Right lobe of liver (tissue), 6 donors: ENCODE measurements at regions not wholly inside any gene's neighbourhood (a gene's known extent, or its start where the extent isn't known, plus 50 kb on each side); places are given as distances from the start of the nearest gene placed in this dataset.

Source experiments
- ATAC-seq, 4 donors: fragments of 200-7000 bp; cut with Tn5 transposase; one replicate each; pipeline ENCODE4 v1.9.1; 2020; ENCODE audit warnings: mild to moderate bottlenecking in 4 of 4, moderate library complexity in 4 of 4
- DNase-seq, 3 donors: peaks; one replicate each; pipeline ENCODE4 v3.0.0-alpha.2; 2020
- H3K27ac ChIP-seq, 3 donors: fragments of 200-600 bp; one replicate each; pipeline ENCODE4 v1.8.0; 2022
- H3K27me3 ChIP-seq, 2 donors: fragments of 200-600 bp; one replicate each; pipeline ENCODE4 v1.8.0; 2022
- H3K36me3 ChIP-seq, 4 donors: fragments of 200-600 bp; sonication (generic) in 1 of 4; one replicate each; pipeline versions ENCODE4 v1.5.1 to v1.8.0; 2017 to 2022; ENCODE audit warnings: control low read depth in 1 of 4
- H3K4me1 ChIP-seq, 4 donors: fragments of 200-600 bp; sonication (generic) in 1 of 4; one replicate each; pipeline versions ENCODE4 v1.5.1 to v1.8.0; 2017 to 2022; ENCODE audit warnings: control low read depth in 1 of 4
- H3K4me3 ChIP-seq, 3 donors: fragments of 200-600 bp; one replicate each; pipeline ENCODE4 v1.8.0; 2022
- H3K9me3 ChIP-seq, 4 donors: fragments of 200-600 bp; sonication (generic) in 1 of 4; one replicate each; pipeline versions ENCODE4 v1.5.1 to v1.8.0; 2017 to 2022; ENCODE audit warnings: control low read depth in 1 of 4
- POLR2A ChIP-seq: fragments of 450-650 bp; IDR thresholded peaks from one replicate; pipeline ENCODE4 v1.6.1; 2017; ENCODE audit warnings: antibody characterized with exemption, mild to moderate bottlenecking
- WGBS: methylation state at CpG from one replicate; pipeline ENCODE4 v1.1.6; 2018; ENCODE audit warnings: low coverage, low lambda C conversion rate; ENCODE audit not compliant: insufficient coverage; ENCODE audit errors: missing lambda C conversion rate; 5-methylcytosine and 5-hydroxymethylcytosine counted together
- intact Hi-C, 2 donors: fragments of 100-400 bp; cut with DNase I; formaldehyde crosslinking; loops; one replicate each; pipeline versions ENCODE4 v1.11.2 to v1.14.1; 2022
- TF ChIP-seq, protein P1 (sequence below), 4 donors: fragments of 200-600 bp in 3 of 4; fragments of 450-650 bp in 1 of 4; IDR thresholded peaks; one replicate each; pipeline versions ENCODE4 v1.5.1 to v1.8.0; 2016 to 2022; ENCODE audit warnings: antibody characterized with exemption in 4 of 4, mild to moderate bottlenecking in 2 of 4
- donor health status: DM: no; HTN: yes; CAD: no.
- donor health status: DM: no; HTN: no; CAD: no.
- donor health status: DM: no; HTN: no; CAD: no.
- donor health status: DM: no; HTN: yes; CAD: no.
- donor health status: DM: no; HTN: yes; CAD: no.

DNA sequence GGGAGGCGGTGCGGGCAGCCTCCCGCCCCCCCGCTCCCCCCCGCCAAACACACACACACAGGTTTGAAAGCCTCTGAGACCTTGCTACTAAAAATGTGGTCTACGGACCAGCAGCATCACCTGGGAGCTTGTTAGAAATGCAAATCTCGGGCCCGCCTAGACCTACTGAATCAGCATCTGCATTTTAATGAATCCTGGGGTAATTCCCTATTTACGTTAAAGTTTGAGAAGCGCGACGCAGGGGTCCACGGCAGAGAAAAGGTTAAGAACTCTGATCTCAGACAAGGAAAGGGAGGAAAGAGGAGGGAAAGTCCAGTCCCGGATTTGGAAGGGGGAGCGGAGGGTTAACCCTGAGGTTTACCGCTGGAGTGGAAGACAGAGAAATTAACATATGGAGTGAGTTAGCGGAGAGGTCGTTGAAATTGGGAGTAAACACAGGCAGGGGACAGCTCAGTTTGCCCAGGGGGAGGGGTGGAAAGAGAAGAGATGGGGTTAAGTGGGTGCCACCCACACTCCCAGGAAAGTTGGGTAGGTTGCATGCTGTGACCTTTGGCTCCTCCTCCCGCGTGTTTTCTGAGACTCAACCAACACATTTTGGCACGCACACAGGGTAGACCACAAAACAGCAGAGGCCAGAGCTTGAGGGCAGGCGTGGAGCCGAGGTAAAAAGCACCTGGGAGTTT lies 483.6 kb downstream of the BCOR start:
- H3K27me3 ChIP-seq: no peaks in the 10 kb centered on the region
- H3K9me3 ChIP-seq: no peaks in the 10 kb centered on the region
- no peak for TF ChIP-seq POLR2A
- TF ChIP-seq, protein P1, sequence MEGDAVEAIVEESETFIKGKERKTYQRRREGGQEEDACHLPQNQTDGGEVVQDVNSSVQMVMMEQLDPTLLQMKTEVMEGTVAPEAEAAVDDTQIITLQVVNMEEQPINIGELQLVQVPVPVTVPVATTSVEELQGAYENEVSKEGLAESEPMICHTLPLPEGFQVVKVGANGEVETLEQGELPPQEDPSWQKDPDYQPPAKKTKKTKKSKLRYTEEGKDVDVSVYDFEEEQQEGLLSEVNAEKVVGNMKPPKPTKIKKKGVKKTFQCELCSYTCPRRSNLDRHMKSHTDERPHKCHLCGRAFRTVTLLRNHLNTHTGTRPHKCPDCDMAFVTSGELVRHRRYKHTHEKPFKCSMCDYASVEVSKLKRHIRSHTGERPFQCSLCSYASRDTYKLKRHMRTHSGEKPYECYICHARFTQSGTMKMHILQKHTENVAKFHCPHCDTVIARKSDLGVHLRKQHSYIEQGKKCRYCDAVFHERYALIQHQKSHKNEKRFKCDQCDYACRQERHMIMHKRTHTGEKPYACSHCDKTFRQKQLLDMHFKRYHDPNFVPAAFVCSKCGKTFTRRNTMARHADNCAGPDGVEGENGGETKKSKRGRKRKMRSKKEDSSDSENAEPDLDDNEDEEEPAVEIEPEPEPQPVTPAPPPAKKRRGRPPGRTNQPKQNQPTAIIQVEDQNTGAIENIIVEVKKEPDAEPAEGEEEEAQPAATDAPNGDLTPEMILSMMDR (IDR thresholded peaks at IDR 0.05): no peak
- H3K36me3 ChIP-seq: no peaks in the 10 kb centered on the region
- no peak overlapping the region for H3K27ac ChIP-seq
- DNase-seq (peak in 1 of 3 donors; percentile 36), ATAC-seq (peak; percentile 58 to 78 (median 70))
- WGBS: 15% methylated on average over 21 of the region's 23 CpGs
- no peaks in the 10 kb centered on the region for H3K4me1 ChIP-seq
- intact Hi-C loops: no loop called here
- peak overlapping the region in 2 of 3 donors; percentile 18 to 19 for H3K4me3 ChIP-seq

DNA sequence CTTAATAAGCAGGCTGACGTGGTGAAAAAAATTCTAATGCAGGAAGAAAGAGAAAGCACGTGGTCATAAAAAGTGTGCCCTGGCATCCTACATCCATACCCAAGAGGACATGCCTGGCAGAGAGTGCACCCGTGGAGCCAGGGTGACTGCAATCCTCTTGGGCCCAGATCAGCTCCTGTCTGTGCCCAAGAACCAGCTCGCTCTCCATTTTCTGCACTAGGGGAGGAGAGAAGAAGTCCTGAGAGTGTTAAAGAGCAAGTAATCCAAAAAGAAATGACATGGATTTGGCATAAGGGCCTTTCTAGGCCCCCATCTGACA lies 483.1 kb downstream of the BCOR start:
- peak in 3 of 4 donors; percentile 45 to 50 (median 47) for ATAC-seq
- no peak for DNase-seq
- intact Hi-C loops: no loop called here
- 56% methylated on average over 3 of the region's 4 CpGs for WGBS
- TF ChIP-seq, protein P1 (IDR thresholded peaks at IDR 0.05): no peak
- TF ChIP-seq POLR2A: no peak
- no peaks in the 10 kb centered on the region for H3K4me1 ChIP-seq
- no peak overlapping the region for H3K27ac ChIP-seq
- no peaks in the 10 kb centered on the region for H3K36me3 ChIP-seq
- H3K9me3 ChIP-seq: no peaks in the 10 kb centered on the region
- H3K4me3 ChIP-seq: no peak overlapping the region
- no peaks in the 10 kb centered on the region for H3K27me3 ChIP-seq

DNA sequence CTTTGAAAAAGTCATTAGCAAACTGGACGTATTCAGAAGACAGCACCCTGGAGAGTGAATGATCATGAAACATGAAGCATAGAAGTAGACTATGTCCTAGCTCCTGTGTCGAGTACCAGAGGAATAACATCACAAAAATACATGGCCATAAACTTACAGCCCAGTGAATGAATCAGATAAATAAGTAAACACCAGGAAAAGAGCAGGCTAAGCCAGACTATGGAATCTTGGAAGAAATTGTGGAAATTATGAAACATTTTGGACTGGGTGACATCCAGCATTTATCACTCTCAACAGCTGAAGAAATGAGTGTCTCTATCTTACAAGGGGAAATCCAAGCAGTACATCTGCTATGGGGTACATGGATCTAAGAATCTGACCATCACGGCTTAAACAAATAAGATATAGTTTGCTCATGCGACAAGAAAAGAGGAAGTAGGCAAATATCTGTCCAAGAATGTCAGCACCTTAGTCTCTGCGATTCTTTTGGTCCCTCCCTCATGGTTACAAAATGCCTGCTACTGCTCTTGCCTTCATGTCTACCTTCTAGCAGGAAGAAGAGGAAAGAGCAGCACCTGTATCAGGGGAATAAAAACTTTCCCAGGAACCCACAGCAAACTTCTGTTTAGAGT lies 481.5 kb downstream of the BCOR start:
- Histone ChIP-seq H3K9me3 (no peaks in the 10 kb centered on the region), H3K4me1 (no peaks in the 10 kb centered on the region), H3K4me3 (no peak overlapping the region), H3K27me3 (no peaks in the 10 kb centered on the region), H3K27ac (no peak overlapping the region), H3K36me3 (no peaks in the 10 kb centered on the region)
- ATAC-seq: no peak
- 43% methylated on average over 5 of the region's 5 CpGs for WGBS
- TF ChIP-seq, protein P1 (IDR thresholded peaks at IDR 0.05): no peak
- no peak for TF ChIP-seq POLR2A
- intact Hi-C loops: no loop called here
- no peak for DNase-seq

DNA sequence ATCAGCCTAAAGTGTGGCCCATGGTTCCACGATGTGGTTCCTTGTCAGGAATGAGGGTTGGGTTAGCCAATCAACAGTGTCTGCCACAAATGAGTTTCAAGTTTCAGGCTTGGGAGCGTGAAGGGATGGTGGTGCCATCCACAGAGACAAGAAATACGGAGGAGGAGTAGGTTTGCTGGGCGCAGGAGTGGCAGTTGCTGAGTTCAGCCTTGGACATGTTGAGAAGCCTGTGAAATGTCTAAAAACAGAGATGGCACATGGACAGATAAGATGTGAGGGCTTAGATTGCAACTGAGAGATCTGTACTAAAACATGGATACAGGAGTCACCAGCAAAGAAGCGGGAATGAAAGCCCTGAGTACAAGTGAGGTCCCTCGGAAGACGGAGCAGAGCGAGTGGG lies 481.0 kb downstream of the BCOR start:
- TF ChIP-seq POLR2A: no peak
- TF ChIP-seq, protein P1 (IDR thresholded peaks at IDR 0.05): no peak
- DNase-seq: no peak
- Histone ChIP-seq H3K4me3 (no peak overlapping the region), H3K27me3 (no peaks in the 10 kb centered on the region), H3K36me3 (no peaks in the 10 kb centered on the region), H3K9me3 (no peaks in the 10 kb centered on the region), H3K27ac (no peak overlapping the region), H3K4me1 (no peaks in the 10 kb centered on the region)
- ATAC-seq: no peak
- WGBS: 78% methylated on average over 8 of the region's 8 CpGs
- intact Hi-C loops: no loop called here
